Caki2 (cell line): ENCODE measurements at regions not wholly inside any gene's neighbourhood (a gene's known extent, or its start where the extent isn't known, plus 50 kb on each side); places are given as distances from the start of the nearest gene placed in this dataset.

Experiments
- DNase-seq: peaks from one replicate; pipeline ENCODE4 v3.0.0-alpha.2; 2015; ENCODE audit warnings: low read depth
- in situ Hi-C: cut with HindIII; loops from 2 replicates; pipeline ENCODE4 v1.10.0; 2016; ENCODE audit warnings: low sequenced_read_pairs, low pct_unique_long_range_greater_than_20kb, mixed read lengths

- DNase-seq = no peak
- in situ Hi-C loops = no loop called here
Measured at GRCh38 chr6:113591896-113592827, 265.0 kb upstream of the MARCKS start.

GRCh38 chr6:113594726-113595125 is 262.4 kb upstream of the MARCKS start:
- in situ Hi-C loops = no loop called here
- DNase-seq = no peak

- DNase-seq = no peak
Measured at GRCh38 chr6:113595911-113596376, 261.2 kb upstream of the MARCKS start.

GRCh38 chr6:113596387-113597230 is 260.5 kb upstream of the MARCKS start:
- in situ Hi-C loops = no loop called here
- no peak for DNase-seq

More at GRCh38 chr6:113595911-113596376, 261.2 kb upstream of the MARCKS start:
- in situ Hi-C loops = no loop called here

GRCh38 chr6:113597231-113597583 is 259.9 kb upstream of the MARCKS start:
- in situ Hi-C loops = no loop called here
- no peak for DNase-seq

GRCh38 chr6:113598786-113599185 is 258.4 kb upstream of the MARCKS start:
- DNase-seq = no peak
- in situ Hi-C loops = no loop called here

GRCh38 chr6:113599444-113599843 is 257.7 kb upstream of the MARCKS start:
- in situ Hi-C loops = no loop called here
- DNase-seq = no peak

- no peak for DNase-seq
- in situ Hi-C loops = no loop called here
Measured at GRCh38 chr6:113600551-113601339, 256.4 kb upstream of the MARCKS start.

- in situ Hi-C loops = no loop called here
Measured at GRCh38 chr6:113607821-113608545, 249.2 kb upstream of the MARCKS start.

GRCh38 chr6:113610377-113610988 is 246.7 kb upstream of the MARCKS start:
- in situ Hi-C loops = no loop called here
- DNase-seq = no peak

More at GRCh38 chr6:113607821-113608545, 249.2 kb upstream of the MARCKS start:
- no peak for DNase-seq

GRCh38 chr6:113616701-113617274 is 240.4 kb upstream of the MARCKS start:
- in situ Hi-C loops = no loop called here
- no peak for DNase-seq

- no peak for DNase-seq
- in situ Hi-C loops = no loop called here
Measured at GRCh38 chr6:113619077-113619476, 238.1 kb upstream of the MARCKS start.

- in situ Hi-C loops = no loop called here
Measured at GRCh38 chr6:113620386-113620785, 236.8 kb upstream of the MARCKS start.

GRCh38 chr6:113622254-113622653 is 234.9 kb upstream of the MARCKS start:
- in situ Hi-C loops = no loop called here
- no peak for DNase-seq

More at GRCh38 chr6:113620386-113620785, 236.8 kb upstream of the MARCKS start:
- DNase-seq = no peak

- in situ Hi-C loops = no loop called here
- DNase-seq = no peak
Measured at GRCh38 chr6:113623129-113623528, 234.0 kb upstream of the MARCKS start.

GRCh38 chr6:113625850-113626249 is 231.3 kb upstream of the MARCKS start:
- in situ Hi-C loops = no loop called here
- DNase-seq = no peak

GRCh38 chr6:113626475-113626874 is 230.7 kb upstream of the MARCKS start:
- in situ Hi-C loops = no loop called here
- peak; percentile 40 for DNase-seq
